CD4-positive, alpha-beta T cell treated with Interleukin-4 for 1 hour (primary cell): ENCODE measurements at regions not wholly inside any gene's neighbourhood (a gene's known extent, or its start where the extent isn't known, plus 50 kb on each side); places are given as distances from the start of the nearest gene placed in this dataset.
"Not testable (repeated sequence)": the region's sequence is repeated elsewhere in the genome, so short reads cannot be mapped to it uniquely, and the experiment has no call there.

Source experiments
- DNase-seq, 2 donors: peaks; one replicate each; pipeline ENCODE4 v3.0.0-alpha.2; 2020 to 2022

DNA sequence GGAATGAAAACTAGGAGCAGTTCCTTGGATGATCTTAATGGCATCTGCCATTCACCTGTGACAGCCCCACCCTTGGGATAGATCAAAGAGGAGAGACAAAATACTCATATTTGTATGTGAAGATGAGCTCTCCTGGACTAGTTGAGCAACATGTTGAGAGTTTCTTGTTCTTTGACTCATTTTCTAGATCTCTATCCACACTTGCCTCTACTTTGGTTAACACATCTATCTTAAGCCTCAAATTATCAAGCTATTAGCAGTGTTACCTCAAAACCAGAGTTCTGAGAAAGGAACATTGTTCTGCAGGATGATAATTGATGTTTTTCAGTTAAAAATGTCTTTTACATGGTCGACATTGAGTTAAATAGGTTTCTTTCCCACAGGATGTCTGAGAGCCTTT lies 94.2 kb upstream of the TEX13D start:
- no peak for DNase-seq

GRCh38 chrX:124239324-124239723 lies 93.1 kb upstream of the TEX13D start:
- peak in 1 of 2 donors; percentile 35 for DNase-seq

- peak; percentile 16 to 67 for DNase-seq
Observed at GRCh38 chrX:124239911-124240310, 92.5 kb upstream of the TEX13D start.

DNA sequence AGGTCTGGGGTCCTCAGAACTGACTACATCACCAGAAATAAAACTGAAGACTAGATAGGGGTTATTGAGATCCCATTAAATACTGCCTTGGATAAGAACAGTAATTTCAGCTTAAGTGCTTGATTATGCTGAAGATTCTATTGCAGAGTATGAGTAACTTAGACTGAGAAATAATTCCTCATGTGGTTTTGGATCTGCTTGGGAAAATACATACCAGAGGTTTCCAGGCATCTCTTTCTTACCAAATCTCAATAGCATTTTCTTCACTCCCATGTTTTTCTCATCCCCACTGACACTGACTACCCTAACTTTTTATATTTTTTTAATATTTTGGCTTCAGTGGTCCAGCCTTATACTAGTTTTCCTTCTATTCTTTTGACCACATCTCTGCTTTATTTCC lies 92.0 kb upstream of the TEX13D start:
- DNase-seq = no peak

- no peak for DNase-seq
Observed at GRCh38 chrX:124242131-124242530, 90.3 kb upstream of the TEX13D start.

- DNase-seq = no peak
Observed at GRCh38 chrX:124249345-124249744, 83.1 kb upstream of the TEX13D start.

GRCh38 chrX:124250835-124251437 lies 81.5 kb upstream of the TEX13D start:
- DNase-seq = no peak

DNA sequence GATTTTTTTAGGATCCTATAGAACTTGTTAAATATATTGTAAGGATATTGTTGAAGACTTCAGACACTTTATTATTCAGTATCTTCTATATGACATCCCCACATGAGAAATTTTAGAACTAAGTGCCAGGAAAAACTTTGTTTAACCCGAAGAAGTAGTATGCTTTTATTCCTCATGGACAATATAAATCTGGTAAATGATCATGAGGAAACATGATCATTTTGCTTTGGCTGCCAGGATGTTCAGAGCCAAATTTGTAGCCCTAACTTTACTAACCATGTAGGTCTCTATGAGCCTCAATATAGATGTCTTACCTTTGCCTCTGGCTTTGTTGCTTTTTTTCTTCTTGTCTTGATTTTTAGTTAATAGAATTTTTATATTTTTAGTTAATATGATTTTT lies 77.8 kb upstream of the TEX13D start:
- DNase-seq = no peak

DNA sequence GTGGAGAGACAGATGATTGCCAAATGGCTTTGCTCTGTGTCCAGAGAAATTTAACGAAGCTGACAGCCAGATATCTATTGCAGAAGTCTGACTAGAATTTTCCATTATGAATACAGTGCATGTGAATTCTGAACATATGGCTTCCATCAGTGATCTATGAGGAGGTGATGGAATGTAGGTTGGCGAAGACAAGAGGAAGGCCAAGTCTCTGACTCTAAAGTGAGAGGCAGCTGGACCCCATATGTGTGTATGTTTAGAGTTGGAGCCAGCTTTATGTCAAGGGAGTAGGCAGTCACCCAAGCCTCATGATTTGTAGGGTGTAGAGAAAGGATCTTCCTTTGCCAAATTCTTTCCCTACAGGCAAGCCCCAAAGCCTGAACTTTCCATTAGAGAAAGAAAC lies 76.2 kb upstream of the TEX13D start:
- DNase-seq = no peak

DNA sequence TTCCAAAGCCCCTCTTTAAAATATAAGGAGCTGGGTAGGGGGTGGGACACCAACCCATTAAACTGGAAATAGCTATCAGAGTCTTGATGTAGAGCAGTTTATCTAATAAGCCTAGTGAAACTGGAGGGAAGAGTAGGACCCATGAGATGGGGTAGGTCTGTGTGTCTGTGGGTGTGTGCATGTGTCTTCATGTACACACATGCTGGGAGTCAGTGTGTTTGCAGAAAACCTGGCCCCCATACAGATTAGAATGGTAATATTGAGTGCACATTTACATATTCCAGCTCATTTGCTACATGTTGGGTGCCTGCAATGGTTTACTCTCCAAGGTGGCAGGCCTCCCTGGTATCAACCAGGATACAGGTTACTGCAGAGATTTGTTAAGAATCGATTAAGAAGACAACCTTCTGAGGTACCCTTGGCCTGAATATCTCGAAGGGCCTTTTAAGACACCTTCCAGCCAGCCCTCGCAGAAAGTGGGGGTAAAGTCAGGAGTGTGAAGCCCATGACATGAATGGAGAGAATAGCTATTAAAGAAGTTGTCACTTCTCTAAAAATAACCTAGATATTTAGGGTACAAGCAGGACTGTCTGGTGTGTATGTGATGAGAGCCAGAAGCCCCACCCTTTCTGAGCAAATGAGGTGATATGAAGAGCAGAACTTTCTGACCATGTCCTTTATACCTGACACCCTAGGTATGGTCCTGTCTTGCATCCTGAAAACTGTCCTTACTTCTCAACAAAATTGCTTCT lies 75.7 kb upstream of the TEX13D start:
- DNase-seq = no peak

DNA sequence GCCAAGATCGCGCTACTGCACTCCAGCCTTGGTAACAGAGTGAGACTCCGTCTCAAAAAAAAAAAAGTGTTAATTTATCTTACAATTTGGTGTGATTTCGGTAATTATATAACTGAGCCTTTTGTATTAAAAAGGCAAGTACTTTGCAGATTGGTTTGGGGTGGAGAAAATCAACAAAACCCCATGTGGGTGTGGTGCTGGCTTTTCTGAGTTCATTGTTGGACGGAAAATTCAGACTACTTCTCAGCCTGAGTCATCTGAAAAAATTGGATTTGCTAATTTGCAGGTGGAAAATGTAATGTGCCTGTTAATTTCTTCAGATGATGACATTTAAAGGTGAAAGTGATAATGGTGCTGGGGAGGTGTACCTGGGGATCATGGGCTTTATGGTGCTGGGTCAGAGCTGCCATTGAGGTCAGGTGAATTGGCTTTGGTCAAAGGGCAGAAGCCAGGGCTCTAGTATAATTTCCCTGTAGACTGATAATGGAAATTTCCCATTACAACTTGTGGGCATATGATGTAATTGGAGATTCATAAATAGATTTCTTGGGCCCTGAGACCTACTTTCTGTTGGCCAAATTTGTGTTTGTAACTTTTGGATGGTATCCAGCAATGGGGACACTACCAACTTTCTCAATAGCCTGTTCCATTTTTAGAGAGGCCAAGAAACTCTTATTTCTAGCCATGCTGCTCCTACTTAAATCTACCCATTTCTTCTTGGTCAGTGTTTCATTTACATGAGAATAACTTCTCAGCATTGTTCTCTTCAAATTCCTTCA lies 74.3 kb upstream of the TEX13D start:
- DNase-seq = no peak

DNA sequence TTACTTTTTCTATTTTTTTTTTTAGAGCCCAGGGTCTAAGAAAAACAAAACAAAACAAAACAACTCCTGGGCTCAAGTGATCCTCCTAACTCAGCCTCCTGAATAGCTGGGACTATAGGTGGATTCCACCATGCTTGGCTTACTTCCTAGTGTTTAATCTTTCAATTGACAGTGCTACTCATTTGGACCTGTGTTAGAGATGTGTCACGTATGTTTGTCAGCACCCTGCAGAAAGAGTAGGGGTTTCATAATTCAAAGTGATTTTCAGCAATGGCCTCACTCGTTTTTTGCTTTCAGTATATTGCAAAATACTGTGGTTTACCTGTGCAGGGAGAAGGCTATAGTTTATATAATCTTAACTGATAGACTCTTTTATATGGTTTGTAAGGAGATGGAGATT lies 71.6 kb upstream of the TEX13D start:
- DNase-seq = no peak

GRCh38 chrX:124263743-124264142 lies 68.7 kb upstream of the TEX13D start:
- peak in 1 of 2 donors; percentile 14 for DNase-seq

DNA sequence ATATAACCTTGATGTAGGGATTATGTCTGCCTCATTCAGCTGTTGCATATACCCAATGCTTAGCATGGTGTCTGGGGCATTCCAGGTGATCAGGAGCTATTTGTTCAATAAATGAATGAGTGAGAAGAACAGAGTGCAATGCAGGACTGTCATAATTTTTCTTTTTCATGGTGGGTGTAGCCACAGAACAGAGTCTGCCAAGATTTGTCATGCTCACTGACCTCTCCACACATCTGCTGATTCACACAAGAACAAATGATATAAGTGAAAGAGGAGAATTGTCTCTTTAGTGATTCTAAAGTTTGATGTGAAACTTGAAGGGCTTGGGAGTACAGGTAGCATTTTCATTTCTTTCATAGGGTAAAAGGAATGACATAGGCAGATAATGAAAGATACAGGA lies 64.4 kb upstream of the TEX13D start:
- no peak for DNase-seq

- DNase-seq = no peak
Observed at GRCh38 chrX:124269881-124270280, 62.6 kb upstream of the TEX13D start.

GRCh38 chrX:124271599-124271998 lies 60.9 kb upstream of the TEX13D start:
- not testable (repeated sequence) for DNase-seq

DNA sequence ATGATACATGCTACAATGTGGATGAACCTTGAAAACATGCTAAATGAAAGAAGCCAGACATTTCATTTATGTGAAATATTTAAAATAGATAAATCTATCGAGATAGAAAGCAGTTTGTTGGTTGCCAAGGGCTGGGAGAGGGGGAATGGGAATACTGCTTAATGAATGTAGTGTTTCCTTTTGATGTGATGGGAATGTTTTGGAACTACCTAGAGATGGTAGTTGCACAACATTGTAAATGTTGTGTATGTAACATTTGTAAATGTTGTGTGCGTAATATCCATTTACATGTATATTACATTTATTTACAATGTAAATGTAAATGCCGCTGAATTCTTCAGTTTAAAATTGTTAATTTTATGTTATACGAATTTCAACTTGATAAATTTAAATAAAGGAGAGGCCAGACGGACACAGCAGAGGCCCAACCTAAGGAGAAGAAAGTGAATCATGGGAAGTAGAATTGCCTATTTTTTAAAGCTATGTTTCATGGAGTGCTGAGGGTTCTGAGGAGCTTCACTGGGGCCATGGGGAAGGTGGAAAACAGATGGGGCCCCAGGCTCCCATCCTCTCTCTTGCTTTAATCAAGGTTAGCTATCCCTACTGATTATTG lies 60.0 kb upstream of the TEX13D start:
- no peak for DNase-seq

DNA sequence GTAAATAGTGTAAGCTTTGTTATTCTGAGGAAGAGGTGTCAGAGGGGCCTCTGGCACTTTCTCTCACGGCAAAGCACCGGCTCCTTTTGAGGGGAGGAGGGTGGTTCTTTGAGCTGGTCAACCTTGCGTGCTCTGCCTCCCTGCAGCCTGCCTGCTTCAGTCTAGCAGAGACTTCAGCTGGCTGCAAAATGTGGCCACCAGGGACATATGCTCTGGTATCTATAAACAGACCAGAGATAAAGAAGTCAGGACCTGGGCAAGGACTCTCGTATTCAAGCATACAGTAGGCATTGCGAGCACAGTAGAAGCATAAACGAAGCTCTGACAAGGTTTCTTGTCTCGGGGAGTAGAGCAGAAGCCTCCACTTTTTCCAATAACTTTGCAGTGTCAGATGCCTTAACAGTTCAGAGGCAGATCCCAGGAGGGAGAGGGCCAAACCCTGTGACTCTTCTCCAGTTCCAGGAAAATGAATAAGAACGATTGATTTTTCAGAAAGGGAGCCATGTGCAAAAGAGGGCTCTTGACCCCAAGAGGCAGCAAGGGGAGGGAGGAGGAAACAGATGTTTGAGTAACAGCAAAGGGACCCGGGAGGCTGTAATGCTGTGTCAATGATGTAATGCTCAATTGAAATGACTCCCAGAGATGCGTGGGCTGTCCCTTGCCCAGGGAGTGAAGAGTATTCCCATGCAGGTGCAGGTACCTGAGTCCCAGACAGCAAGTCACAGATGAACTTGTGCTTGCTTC lies 57.9 kb upstream of the TEX13D start:
- no peak for DNase-seq

GRCh38 chrX:124275182-124275894 lies 57.1 kb upstream of the TEX13D start:
- DNase-seq = no peak

- DNase-seq = no peak
Observed at GRCh38 chrX:124280294-124280902, 52.1 kb upstream of the TEX13D start.

DNA sequence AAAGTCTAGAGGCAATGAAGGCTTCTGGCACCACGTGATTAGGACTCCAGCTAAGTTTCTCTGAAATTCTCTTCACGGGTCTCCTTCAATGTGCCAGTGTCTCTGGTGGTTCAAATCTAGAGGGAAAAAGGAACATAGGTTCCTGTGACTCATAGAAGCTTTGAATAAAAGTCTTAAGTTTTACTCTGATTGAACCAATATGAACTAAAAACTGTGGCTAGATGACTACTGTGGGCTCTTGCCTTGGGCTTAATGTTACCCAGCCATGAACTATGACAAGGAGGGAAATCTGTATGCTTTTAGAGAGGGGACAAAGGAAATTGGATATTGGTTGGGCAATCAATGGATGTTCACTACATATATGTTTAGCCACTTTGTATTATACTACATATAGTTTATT lies 49.9 kb upstream of the TEX13D start:
- no peak for DNase-seq
